ENCODE measurements at regions not wholly inside any gene's neighbourhood (a gene's known extent, or its start where the extent isn't known, plus 50 kb on each side); places are given as distances from the start of the nearest gene placed in this dataset.

DNA sequence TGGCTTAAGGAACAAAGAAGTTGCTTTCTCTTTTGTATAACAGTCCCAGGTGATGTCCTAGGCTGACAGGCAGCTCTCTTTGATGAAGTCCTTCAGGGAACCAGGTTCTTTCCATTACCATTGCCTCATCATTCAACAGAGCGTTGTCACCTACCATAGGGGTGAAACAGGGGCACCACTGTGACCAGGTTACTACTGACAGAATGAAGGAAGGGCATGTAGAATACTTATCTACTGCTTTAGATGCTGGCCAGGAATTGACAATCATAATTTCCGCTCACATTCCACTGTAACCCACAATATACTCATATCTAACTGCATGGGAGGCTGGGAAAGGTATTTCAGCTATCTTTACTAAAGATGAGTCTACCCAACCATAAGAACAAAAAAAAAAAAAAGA, 148.0 kb upstream of the FNDC3A start:
- Histone ChIP-seq H3K9ac (ENCODE audit: insufficient read depth in 1 of 2, low read length in 2 of 2) (no peak overlapping the region), H3K27ac (ENCODE audit: low read depth in 1 of 2, low read length in 1 of 2) (no peak overlapping the region), H3K27me3 (ENCODE audit: control insufficient read depth in 3 of 3, insufficient read depth in 3 of 3, low read length in 2 of 3) (no peaks in the 10 kb centered on the region), H3K4me3 (no peak overlapping the region), H3K36me3 (ENCODE audit: control insufficient read depth in 4 of 4, insufficient read depth in 4 of 4, low read length in 4 of 4) (no peaks in the 10 kb centered on the region), H3K9me3 (ENCODE audit: control insufficient read depth in 4 of 4, insufficient read depth in 3 of 4, low read length in 3 of 4) (peaks cover 0 to 5% (median 3%) of the 10 kb centered on the region in 4 donors), H3K4me1 (ENCODE audit: control insufficient read depth in 5 of 5, insufficient read depth in 5 of 5, low read length in 5 of 5) (no peaks in the 10 kb centered on the region)
- DNase-seq (no peak), ATAC-seq (ENCODE audit: insufficient read depth, low FRiP score) (no peak)
- 93 to 98% methylated on average over 2 of the region's 2 CpGs for WGBS, 2 donors
- TF ChIP-seq, protein P1, sequence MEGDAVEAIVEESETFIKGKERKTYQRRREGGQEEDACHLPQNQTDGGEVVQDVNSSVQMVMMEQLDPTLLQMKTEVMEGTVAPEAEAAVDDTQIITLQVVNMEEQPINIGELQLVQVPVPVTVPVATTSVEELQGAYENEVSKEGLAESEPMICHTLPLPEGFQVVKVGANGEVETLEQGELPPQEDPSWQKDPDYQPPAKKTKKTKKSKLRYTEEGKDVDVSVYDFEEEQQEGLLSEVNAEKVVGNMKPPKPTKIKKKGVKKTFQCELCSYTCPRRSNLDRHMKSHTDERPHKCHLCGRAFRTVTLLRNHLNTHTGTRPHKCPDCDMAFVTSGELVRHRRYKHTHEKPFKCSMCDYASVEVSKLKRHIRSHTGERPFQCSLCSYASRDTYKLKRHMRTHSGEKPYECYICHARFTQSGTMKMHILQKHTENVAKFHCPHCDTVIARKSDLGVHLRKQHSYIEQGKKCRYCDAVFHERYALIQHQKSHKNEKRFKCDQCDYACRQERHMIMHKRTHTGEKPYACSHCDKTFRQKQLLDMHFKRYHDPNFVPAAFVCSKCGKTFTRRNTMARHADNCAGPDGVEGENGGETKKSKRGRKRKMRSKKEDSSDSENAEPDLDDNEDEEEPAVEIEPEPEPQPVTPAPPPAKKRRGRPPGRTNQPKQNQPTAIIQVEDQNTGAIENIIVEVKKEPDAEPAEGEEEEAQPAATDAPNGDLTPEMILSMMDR (IDR thresholded peaks at IDR 0.05; ENCODE audit: control extremely low read depth, extremely low read depth), result no peak

- DNase-seq, result no peak
- no peak for ATAC-seq (ENCODE audit: insufficient read depth, low FRiP score)
Observed at GRCh38 chr13:48828962-48829411, 146.7 kb upstream of the FNDC3A start.

DNA sequence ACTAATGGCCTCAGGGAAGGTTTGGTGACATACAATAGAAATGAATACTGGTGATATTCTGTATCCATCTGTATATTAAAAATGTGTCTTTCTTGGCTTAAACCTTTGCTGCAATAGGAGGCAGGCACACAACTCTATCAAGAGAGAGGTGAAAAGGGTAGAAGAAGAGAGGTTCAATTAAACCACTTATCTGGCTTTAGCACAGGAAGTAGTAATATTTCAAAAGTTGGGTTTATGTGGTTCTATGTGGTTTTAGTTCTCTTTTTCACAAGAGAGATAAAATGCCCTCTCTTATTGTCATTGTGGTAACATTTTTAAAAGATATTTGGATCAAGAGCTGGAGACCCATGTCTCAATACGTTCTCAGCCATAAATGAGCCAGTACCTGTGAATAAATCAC, 146.2 kb upstream of the FNDC3A start:
- no peaks in the 10 kb centered on the region for H3K27me3 ChIP-seq (ENCODE audit: control insufficient read depth in 3 of 3, insufficient read depth in 3 of 3, low read length in 2 of 3)
- no peaks in the 10 kb centered on the region for H3K4me1 ChIP-seq (ENCODE audit: control insufficient read depth in 5 of 5, insufficient read depth in 5 of 5, low read length in 5 of 5)
- no peak overlapping the region for H3K9ac ChIP-seq (ENCODE audit: insufficient read depth in 1 of 2, low read length in 2 of 2)
- H3K4me3 ChIP-seq, result no peak overlapping the region
- H3K9me3 ChIP-seq (ENCODE audit: control insufficient read depth in 4 of 4, insufficient read depth in 3 of 4, low read length in 3 of 4), result peaks cover 0 to 5% (median 3%) of the 10 kb centered on the region in 4 donors
- DNase-seq (no peak), ATAC-seq (ENCODE audit: insufficient read depth, low FRiP score) (no peak)
- TF ChIP-seq, protein P1 (IDR thresholded peaks at IDR 0.05; ENCODE audit: control extremely low read depth, extremely low read depth), result no peak
- WGBS, 2 donors, result 26 to 57% methylated on average over 1 of the region's 1 CpG
- H3K36me3 ChIP-seq (ENCODE audit: control insufficient read depth in 4 of 4, insufficient read depth in 4 of 4, low read length in 4 of 4), result no peaks in the 10 kb centered on the region
- no peak overlapping the region for H3K27ac ChIP-seq (ENCODE audit: low read depth in 1 of 2, low read length in 1 of 2)

More at GRCh38 chr13:48828962-48829411, 146.7 kb upstream of the FNDC3A start:
- Histone ChIP-seq H3K36me3 (ENCODE audit: control insufficient read depth in 4 of 4, insufficient read depth in 4 of 4, low read length in 4 of 4) (no peaks in the 10 kb centered on the region), H3K4me1 (ENCODE audit: control insufficient read depth in 5 of 5, insufficient read depth in 5 of 5, low read length in 5 of 5) (no peaks in the 10 kb centered on the region), H3K4me3 (no peak overlapping the region), H3K27me3 (ENCODE audit: control insufficient read depth in 3 of 3, insufficient read depth in 3 of 3, low read length in 2 of 3) (no peaks in the 10 kb centered on the region), H3K27ac (ENCODE audit: low read depth in 1 of 2, low read length in 1 of 2) (no peak overlapping the region), H3K9me3 (ENCODE audit: control insufficient read depth in 4 of 4, insufficient read depth in 3 of 4, low read length in 3 of 4) (peaks cover 0 to 5% (median 3%) of the 10 kb centered on the region in 4 donors), H3K9ac (ENCODE audit: insufficient read depth in 1 of 2, low read length in 2 of 2) (no peak overlapping the region)
- WGBS, 2 donors, result 54 to 78% methylated on average over 2 of the region's 2 CpGs
- TF ChIP-seq, protein P1 (IDR thresholded peaks at IDR 0.05; ENCODE audit: control extremely low read depth, extremely low read depth), result no peak

- 75 to 82% methylated on average over 7 of the region's 7 CpGs for WGBS, 2 donors
- no peak overlapping the region for H3K9ac ChIP-seq (ENCODE audit: insufficient read depth in 1 of 2, low read length in 2 of 2)
- H3K4me1 ChIP-seq (ENCODE audit: control insufficient read depth in 5 of 5, insufficient read depth in 5 of 5, low read length in 5 of 5), result no peaks in the 10 kb centered on the region
- H3K36me3 ChIP-seq (ENCODE audit: control insufficient read depth in 4 of 4, insufficient read depth in 4 of 4, low read length in 4 of 4), result no peaks in the 10 kb centered on the region
- DNase-seq, result no peak
- TF ChIP-seq, protein P1 (IDR thresholded peaks at IDR 0.05; ENCODE audit: control extremely low read depth, extremely low read depth), result no peak
- H3K4me3 ChIP-seq, result no peak overlapping the region
- H3K27me3 ChIP-seq (ENCODE audit: control insufficient read depth in 3 of 3, insufficient read depth in 3 of 3, low read length in 2 of 3), result no peaks in the 10 kb centered on the region
- ATAC-seq (ENCODE audit: insufficient read depth, low FRiP score), result no peak
- peaks cover 0 to 5% (median 3%) of the 10 kb centered on the region in 4 donors for H3K9me3 ChIP-seq (ENCODE audit: control insufficient read depth in 4 of 4, insufficient read depth in 3 of 4, low read length in 3 of 4)
- H3K27ac ChIP-seq (ENCODE audit: low read depth in 1 of 2, low read length in 1 of 2), result no peak overlapping the region
Observed at GRCh38 chr13:48831248-48831647, 144.5 kb upstream of the FNDC3A start.

Data from lung (tissue), 11 donors.